ENCODE measurements at regions not wholly inside any gene's neighbourhood (a gene's known extent, or its start where the extent isn't known, plus 50 kb on each side); places are given as distances from the start of the nearest gene placed in this dataset.

- intact Hi-C loops (cut with DNase I) = no loop called here
- H3K9me3 ChIP-seq = no peaks in the 10 kb centered on the region
- no peak overlapping the region for H3K4me3 ChIP-seq
- H3K27ac ChIP-seq = no peak overlapping the region
- DNase-seq (ENCODE audit: extremely low spot score in 2 of 2) = no peak
- no peaks in the 10 kb centered on the region for H3K4me1 ChIP-seq
- no peak for TF ChIP-seq POLR2A (IDR thresholded peaks at IDR 0.05)
- no peak for TF ChIP-seq POLR2AphosphoS5 (IDR thresholded peaks at IDR 0.05; ENCODE audit: insufficient read depth in 1 of 2, low read depth in 1 of 2)
- TF ChIP-seq CTCF (IDR thresholded peaks at IDR 0.05) = no peak
- H3K27me3 ChIP-seq = no peaks in the 10 kb centered on the region
- no peaks in the 10 kb centered on the region for H3K36me3 ChIP-seq
These were observed 425.3 kb upstream of the CDH6 start for GRCh38 chr5:30768056-30768690.

GRCh38 chr5:30765706-30766105 lies 427.8 kb upstream of the CDH6 start:
- H3K4me1 ChIP-seq = no peaks in the 10 kb centered on the region
- DNase-seq (ENCODE audit: extremely low spot score in 2 of 2) = no peak
- H3K36me3 ChIP-seq = no peaks in the 10 kb centered on the region
- H3K4me3 ChIP-seq = no peak overlapping the region
- intact Hi-C loops (cut with DNase I) = no loop called here
- TF ChIP-seq POLR2AphosphoS5 (IDR thresholded peaks at IDR 0.05; ENCODE audit: insufficient read depth in 1 of 2, low read depth in 1 of 2) (no peak), POLR2A (IDR thresholded peaks at IDR 0.05) (no peak), CTCF (IDR thresholded peaks at IDR 0.05) (no peak)
- no peaks in the 10 kb centered on the region for H3K9me3 ChIP-seq
- no peak overlapping the region for H3K27ac ChIP-seq
- H3K27me3 ChIP-seq = no peaks in the 10 kb centered on the region

- no peak for TF ChIP-seq POLR2A (IDR thresholded peaks at IDR 0.05)
- no peak for TF ChIP-seq POLR2AphosphoS5 (IDR thresholded peaks at IDR 0.05; ENCODE audit: insufficient read depth in 1 of 2, low read depth in 1 of 2)
- TF ChIP-seq CTCF (IDR thresholded peaks at IDR 0.05) = no peak
- no peaks in the 10 kb centered on the region for H3K4me1 ChIP-seq
- H3K27me3 ChIP-seq = no peaks in the 10 kb centered on the region
- no peak overlapping the region for H3K27ac ChIP-seq
- intact Hi-C loops (cut with DNase I) = no loop called here
- H3K9me3 ChIP-seq = no peaks in the 10 kb centered on the region
- H3K4me3 ChIP-seq = no peak overlapping the region
- no peak for DNase-seq (ENCODE audit: extremely low spot score in 2 of 2)
- H3K36me3 ChIP-seq = no peaks in the 10 kb centered on the region
These were observed 428.3 kb upstream of the CDH6 start for GRCh38 chr5:30765227-30765626.

GRCh38 chr5:30764704-30765103 lies 428.8 kb upstream of the CDH6 start:
- Histone ChIP-seq H3K27ac (no peak overlapping the region), H3K27me3 (no peaks in the 10 kb centered on the region), H3K4me1 (no peaks in the 10 kb centered on the region), H3K9me3 (no peaks in the 10 kb centered on the region), H3K36me3 (no peaks in the 10 kb centered on the region), H3K4me3 (no peak overlapping the region)
- TF ChIP-seq POLR2AphosphoS5 (IDR thresholded peaks at IDR 0.05; ENCODE audit: insufficient read depth in 1 of 2, low read depth in 1 of 2) = no peak
- TF ChIP-seq POLR2A (IDR thresholded peaks at IDR 0.05) = no peak
- no peak for TF ChIP-seq CTCF (IDR thresholded peaks at IDR 0.05)
- DNase-seq (ENCODE audit: extremely low spot score in 2 of 2) = no peak
- intact Hi-C loops (cut with DNase I) = no loop called here

GRCh38 chr5:30759731-30760130 lies 433.8 kb upstream of the CDH6 start:
- no peaks in the 10 kb centered on the region for H3K9me3 ChIP-seq
- TF ChIP-seq POLR2AphosphoS5 (IDR thresholded peaks at IDR 0.05; ENCODE audit: insufficient read depth in 1 of 2, low read depth in 1 of 2) = no peak
- no peak for TF ChIP-seq CTCF (IDR thresholded peaks at IDR 0.05)
- no peak for TF ChIP-seq POLR2A (IDR thresholded peaks at IDR 0.05)
- DNase-seq (ENCODE audit: extremely low spot score in 2 of 2) = no peak
- no peaks in the 10 kb centered on the region for H3K27me3 ChIP-seq
- H3K36me3 ChIP-seq = no peaks in the 10 kb centered on the region
- intact Hi-C loops (cut with DNase I) = no loop called here
- no peak overlapping the region for H3K27ac ChIP-seq
- H3K4me3 ChIP-seq = no peak overlapping the region
- no peaks in the 10 kb centered on the region for H3K4me1 ChIP-seq
